ENCODE measurements at regions not wholly inside any gene's neighbourhood (a gene's known extent, or its start where the extent isn't known, plus 50 kb on each side); places are given as distances from the start of the nearest gene placed in this dataset.

DNA sequence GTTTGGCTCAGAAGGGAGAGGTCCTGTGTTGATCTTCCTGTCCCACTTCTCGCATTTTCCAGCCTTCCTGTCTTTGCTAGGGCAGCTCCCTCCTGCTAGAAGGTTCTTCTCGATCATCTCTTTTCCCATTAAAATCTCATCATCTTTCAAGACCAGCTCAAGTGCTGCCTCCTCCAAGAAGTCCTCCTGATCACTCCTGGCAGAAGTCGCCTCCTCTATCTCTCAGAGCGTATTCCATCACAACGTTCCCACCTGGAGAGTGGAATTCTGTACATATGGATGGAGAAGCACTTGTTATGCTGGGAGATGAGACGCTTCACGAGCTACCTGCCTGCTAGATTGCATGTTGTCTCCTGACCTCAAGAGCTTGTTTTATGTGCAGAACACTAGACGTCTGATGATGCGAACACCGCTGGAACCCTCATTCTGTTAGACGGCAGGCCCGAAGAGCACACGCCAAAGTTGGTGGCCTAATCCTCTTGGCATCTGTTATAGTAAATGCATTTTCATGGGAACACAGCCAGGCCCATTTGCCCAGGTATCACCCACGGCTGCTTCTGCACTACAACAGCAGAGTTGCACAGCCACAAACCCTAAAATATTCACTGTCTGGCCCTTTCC is 68.0 kb upstream of the INSIG1 start:
- TF ChIP-seq POLR2A (IDR thresholded peaks at IDR 0.05; ENCODE audit: low read length) (no peak), GATA1 (IDR thresholded peaks at IDR 0.05; ENCODE audit: low read depth, low read length) (no peak)

Data from erythroblast (primary cell).